ENCODE measurements at regions not wholly inside any gene's neighbourhood (a gene's known extent, or its start where the extent isn't known, plus 50 kb on each side); places are given as distances from the start of the nearest gene placed in this dataset.
"Not testable (repeated sequence)": the region's sequence is repeated elsewhere in the genome, so short reads cannot be mapped to it uniquely, and the experiment has no call there.

- TF ChIP-seq POLR2A (IDR thresholded peaks at IDR 0.05; ENCODE audit: low read depth, low read length); POLR2AphosphoS5 (IDR thresholded peaks at IDR 0.05; ENCODE audit: low read depth, low read length); TAF1 (IDR thresholded peaks at IDR 0.05; ENCODE audit: low read depth, low read length); PAX5 (IDR thresholded peaks at IDR 0.05; ENCODE audit: insufficient read depth, low read length, severe bottlenecking); SPI1 (IDR thresholded peaks at IDR 0.05; ENCODE audit: low read depth, low read length); POU2F2 (IDR thresholded peaks at IDR 0.05; ENCODE audit: low read depth, low read length): not testable (repeated sequence)
These were observed 324.2 kb downstream of the ANAPC1 start for GRCh38 chr2:111559814-111560213.

Data from GM12891 (cell line).